Omental fat pad (tissue), 3 donors: ENCODE measurements at regions not wholly inside any gene's neighbourhood (a gene's known extent, or its start where the extent isn't known, plus 50 kb on each side); places are given as distances from the start of the nearest gene placed in this dataset.

ENCODE experiments used
- ATAC-seq: fragments of 150-250 bp; one replicate; pipeline ENCODE4 v1.9.1; 2016; ENCODE audit warnings: mild to moderate bottlenecking, moderate library complexity; ENCODE audit not compliant: low FRiP score
- DNase-seq: peaks from one replicate; pipeline ENCODE4 v3.0.0-alpha.2; 2019; ENCODE audit warnings: low spot score
- TF ChIP-seq, protein P1 (sequence below), 3 donors: fragments of 450-650 bp; IDR thresholded peaks; one replicate each; pipeline ENCODE4 v1.5.1; 2016 to 2017; ENCODE audit warnings: antibody characterized with exemption in 3 of 3, mild to moderate bottlenecking in 3 of 3, moderate library complexity in 2 of 3

DNA sequence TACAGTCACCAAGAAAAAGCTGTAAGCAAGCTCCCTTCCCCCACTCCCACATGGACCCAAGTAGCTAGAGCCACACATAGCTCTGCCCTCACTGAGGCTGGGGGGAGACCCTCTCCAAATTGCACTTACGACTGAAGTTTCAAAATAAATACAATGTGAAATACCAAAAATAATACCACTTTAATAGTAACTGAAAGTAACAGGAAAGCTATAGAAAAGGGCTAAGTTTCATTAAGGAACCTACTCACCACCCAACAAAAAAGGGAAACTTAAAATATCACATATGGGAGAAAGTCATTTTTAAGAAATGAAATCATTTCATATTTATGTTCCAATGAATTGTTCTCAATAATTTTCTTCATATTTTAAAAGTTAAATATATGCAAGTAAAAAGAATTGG lies 130.4 kb upstream of the UBE2E2 start:
- TF ChIP-seq, protein P1, sequence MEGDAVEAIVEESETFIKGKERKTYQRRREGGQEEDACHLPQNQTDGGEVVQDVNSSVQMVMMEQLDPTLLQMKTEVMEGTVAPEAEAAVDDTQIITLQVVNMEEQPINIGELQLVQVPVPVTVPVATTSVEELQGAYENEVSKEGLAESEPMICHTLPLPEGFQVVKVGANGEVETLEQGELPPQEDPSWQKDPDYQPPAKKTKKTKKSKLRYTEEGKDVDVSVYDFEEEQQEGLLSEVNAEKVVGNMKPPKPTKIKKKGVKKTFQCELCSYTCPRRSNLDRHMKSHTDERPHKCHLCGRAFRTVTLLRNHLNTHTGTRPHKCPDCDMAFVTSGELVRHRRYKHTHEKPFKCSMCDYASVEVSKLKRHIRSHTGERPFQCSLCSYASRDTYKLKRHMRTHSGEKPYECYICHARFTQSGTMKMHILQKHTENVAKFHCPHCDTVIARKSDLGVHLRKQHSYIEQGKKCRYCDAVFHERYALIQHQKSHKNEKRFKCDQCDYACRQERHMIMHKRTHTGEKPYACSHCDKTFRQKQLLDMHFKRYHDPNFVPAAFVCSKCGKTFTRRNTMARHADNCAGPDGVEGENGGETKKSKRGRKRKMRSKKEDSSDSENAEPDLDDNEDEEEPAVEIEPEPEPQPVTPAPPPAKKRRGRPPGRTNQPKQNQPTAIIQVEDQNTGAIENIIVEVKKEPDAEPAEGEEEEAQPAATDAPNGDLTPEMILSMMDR (IDR thresholded peaks at IDR 0.05): no peak
- no peak for DNase-seq
- no peak for ATAC-seq

GRCh38 chr3:23073724-23074305 lies 129.3 kb upstream of the UBE2E2 start:
- ATAC-seq (no peak), DNase-seq (no peak)
- TF ChIP-seq, protein P1 (IDR thresholded peaks at IDR 0.05): no peak

DNA sequence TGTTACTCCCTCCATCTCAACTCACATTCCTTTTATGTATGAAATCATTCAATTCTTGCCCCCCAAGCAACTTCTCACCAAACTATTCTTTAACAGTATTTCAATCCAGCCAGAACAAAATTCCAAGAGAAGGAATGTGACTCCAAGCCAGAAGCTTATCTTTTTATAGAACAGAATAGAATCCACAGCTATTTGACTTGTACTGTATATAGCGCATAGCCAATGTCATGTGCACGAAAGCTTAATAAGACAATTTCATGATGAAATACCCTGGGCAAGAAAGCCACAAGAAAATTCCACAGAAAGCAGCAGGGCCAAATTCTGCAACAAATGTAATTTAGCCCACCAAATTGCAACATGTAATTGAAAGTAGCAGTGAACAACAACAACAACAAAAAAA lies 127.6 kb upstream of the UBE2E2 start:
- TF ChIP-seq, protein P1 (IDR thresholded peaks at IDR 0.05): no peak
- DNase-seq (no peak), ATAC-seq (no peak)

- DNase-seq: no peak
- no peak for ATAC-seq
- TF ChIP-seq, protein P1 (IDR thresholded peaks at IDR 0.05): no peak
Observed at GRCh38 chr3:23076437-23076836, 126.7 kb upstream of the UBE2E2 start.

DNA sequence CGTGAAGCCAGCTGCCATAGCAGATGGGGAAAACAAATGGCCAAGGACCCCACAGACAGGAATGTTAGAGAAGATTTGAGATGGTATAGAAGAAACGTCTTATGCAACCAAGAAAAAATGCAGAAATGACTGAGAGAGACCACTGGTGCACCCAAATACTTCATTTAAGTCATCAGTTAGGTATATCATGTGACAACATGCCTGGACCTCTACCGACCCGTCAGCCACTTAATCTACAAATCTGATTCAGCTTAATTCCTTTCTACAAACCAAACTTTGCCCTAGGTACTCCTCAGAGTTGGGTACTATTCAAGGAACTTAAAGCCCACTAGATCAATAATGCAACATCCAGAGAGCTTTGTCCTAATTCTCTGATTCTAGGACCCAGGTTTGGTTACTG lies 126.0 kb upstream of the UBE2E2 start:
- DNase-seq: no peak
- no peak for ATAC-seq
- TF ChIP-seq, protein P1 (IDR thresholded peaks at IDR 0.05): no peak

DNA sequence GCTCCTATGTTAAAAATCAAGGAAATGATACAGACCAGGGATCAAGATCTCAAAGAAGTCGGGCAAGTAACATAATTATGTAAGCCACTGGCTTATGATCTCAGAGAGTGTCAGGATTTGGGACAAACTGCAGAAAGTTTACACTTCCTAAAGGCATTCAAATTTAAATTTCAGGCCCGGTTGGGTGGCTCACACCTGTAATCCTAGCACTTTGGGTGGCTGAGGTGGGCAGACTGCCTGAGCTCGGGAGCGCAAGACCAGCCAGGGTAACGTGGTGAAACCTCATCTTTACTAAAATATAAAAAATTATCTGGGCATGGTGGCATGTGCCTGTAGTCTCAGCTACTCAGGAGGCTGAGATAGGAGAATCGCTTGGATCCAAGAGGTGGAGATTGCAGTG lies 124.4 kb upstream of the UBE2E2 start:
- TF ChIP-seq, protein P1 (IDR thresholded peaks at IDR 0.05): no peak
- DNase-seq: no peak
- ATAC-seq: no peak

- TF ChIP-seq, protein P1 (IDR thresholded peaks at IDR 0.05): no peak
- ATAC-seq: peak; percentile 55
- no peak for DNase-seq
Observed at GRCh38 chr3:23079976-23080375, 123.2 kb upstream of the UBE2E2 start.
